ENCODE measurements at regions not wholly inside any gene's neighbourhood (a gene's known extent, or its start where the extent isn't known, plus 50 kb on each side); places are given as distances from the start of the nearest gene placed in this dataset.

- no peak for DNase-seq
Measured at GRCh38 chr20:60816901-60817300, 435.2 kb upstream of the CDH4 start.

- no peak for DNase-seq
Measured at GRCh38 chr20:60817891-60818290, 434.2 kb upstream of the CDH4 start.

GRCh38 chr20:60819511-60819910 lies 432.6 kb upstream of the CDH4 start:
- DNase-seq = no peak

- no peak for DNase-seq
Measured at GRCh38 chr20:60820149-60820548, 431.9 kb upstream of the CDH4 start.

- DNase-seq = no peak
Measured at GRCh38 chr20:60820918-60821317, 431.1 kb upstream of the CDH4 start.

GRCh38 chr20:60822699-60823607 lies 429.1 kb upstream of the CDH4 start:
- no peak for DNase-seq

GRCh38 chr20:60835876-60836275 lies 416.2 kb upstream of the CDH4 start:
- no peak for DNase-seq

- DNase-seq = no peak
Measured at GRCh38 chr20:60837173-60837770, 414.8 kb upstream of the CDH4 start.

- DNase-seq = no peak
Measured at GRCh38 chr20:60838297-60838696, 413.8 kb upstream of the CDH4 start.

- no peak for DNase-seq
Measured at GRCh38 chr20:60840971-60841370, 411.1 kb upstream of the CDH4 start.

- no peak for DNase-seq
Measured at GRCh38 chr20:60845146-60845545, 406.9 kb upstream of the CDH4 start.

- DNase-seq = no peak
Measured at GRCh38 chr20:60851826-60852704, 400.0 kb upstream of the CDH4 start.

- no peak for DNase-seq
Measured at GRCh38 chr20:60857708-60858107, 394.4 kb upstream of the CDH4 start.

GRCh38 chr20:60862601-60863000 lies 389.5 kb upstream of the CDH4 start:
- no peak for DNase-seq

GRCh38 chr20:60863548-60863947 lies 388.5 kb upstream of the CDH4 start:
- no peak for DNase-seq

GRCh38 chr20:60867589-60867988 lies 384.5 kb upstream of the CDH4 start:
- DNase-seq = no peak

GRCh38 chr20:60868316-60868891 lies 383.7 kb upstream of the CDH4 start:
- DNase-seq = no peak

GRCh38 chr20:60869087-60869486 lies 383.0 kb upstream of the CDH4 start:
- DNase-seq = no peak

- no peak for DNase-seq
Measured at GRCh38 chr20:60869625-60870024, 382.4 kb upstream of the CDH4 start.

- no peak for DNase-seq
Measured at GRCh38 chr20:60870040-60870439, 382.0 kb upstream of the CDH4 start.

GRCh38 chr20:60872224-60872623 lies 379.8 kb upstream of the CDH4 start:
- DNase-seq = no peak

GRCh38 chr20:60877071-60877857 lies 374.8 kb upstream of the CDH4 start:
- DNase-seq = no peak
